Epithelial cell of esophagus (primary cell): ENCODE measurements at regions not wholly inside any gene's neighbourhood (a gene's known extent, or its start where the extent isn't known, plus 50 kb on each side); places are given as distances from the start of the nearest gene placed in this dataset.
"Not testable (repeated sequence)": the region's sequence is repeated elsewhere in the genome, so short reads cannot be mapped to it uniquely, and the experiment has no call there.

Source experiments
- DNase-seq: peaks from one replicate; pipeline ENCODE4 v3.0.0; 2010; ENCODE audit warnings: low read depth
- H3K4me3 ChIP-seq: 2 replicates; pipeline ENCODE4 v1.5.1; 2011; ENCODE audit warnings: mild to moderate bottlenecking, low read length, control low read depth
- TF ChIP-seq, protein P1 (sequence below): IDR thresholded peaks from 2 replicates; pipeline ENCODE4 v1.5.1; 2011; ENCODE audit warnings: low read depth, mild to moderate bottlenecking, low read length, control low read depth, inconsistent platforms; ENCODE audit not compliant: insufficient read depth; ENCODE audit errors: missing control alignments

DNA sequence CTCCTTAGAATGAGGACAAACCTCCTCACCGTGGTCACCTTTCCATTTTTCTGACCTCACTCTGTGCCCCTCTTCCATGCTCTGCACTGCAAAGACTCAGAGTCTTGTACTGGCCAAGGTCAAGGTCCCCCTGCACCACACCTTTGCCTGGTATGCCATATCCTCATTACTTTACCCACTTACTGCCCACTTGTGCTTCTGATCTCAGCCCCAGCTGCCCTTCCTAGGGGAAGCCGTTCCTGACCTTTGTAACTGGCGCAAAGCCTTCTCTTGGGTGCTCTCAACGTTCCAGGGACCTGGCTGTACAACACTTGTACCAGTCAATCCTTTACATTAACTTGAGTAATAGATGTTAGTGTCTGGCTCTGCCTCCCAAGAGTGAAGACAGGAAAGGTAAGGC, 256.0 kb downstream of the SV2B start:
- H3K4me3 ChIP-seq: no peak overlapping the region
- TF ChIP-seq, protein P1, sequence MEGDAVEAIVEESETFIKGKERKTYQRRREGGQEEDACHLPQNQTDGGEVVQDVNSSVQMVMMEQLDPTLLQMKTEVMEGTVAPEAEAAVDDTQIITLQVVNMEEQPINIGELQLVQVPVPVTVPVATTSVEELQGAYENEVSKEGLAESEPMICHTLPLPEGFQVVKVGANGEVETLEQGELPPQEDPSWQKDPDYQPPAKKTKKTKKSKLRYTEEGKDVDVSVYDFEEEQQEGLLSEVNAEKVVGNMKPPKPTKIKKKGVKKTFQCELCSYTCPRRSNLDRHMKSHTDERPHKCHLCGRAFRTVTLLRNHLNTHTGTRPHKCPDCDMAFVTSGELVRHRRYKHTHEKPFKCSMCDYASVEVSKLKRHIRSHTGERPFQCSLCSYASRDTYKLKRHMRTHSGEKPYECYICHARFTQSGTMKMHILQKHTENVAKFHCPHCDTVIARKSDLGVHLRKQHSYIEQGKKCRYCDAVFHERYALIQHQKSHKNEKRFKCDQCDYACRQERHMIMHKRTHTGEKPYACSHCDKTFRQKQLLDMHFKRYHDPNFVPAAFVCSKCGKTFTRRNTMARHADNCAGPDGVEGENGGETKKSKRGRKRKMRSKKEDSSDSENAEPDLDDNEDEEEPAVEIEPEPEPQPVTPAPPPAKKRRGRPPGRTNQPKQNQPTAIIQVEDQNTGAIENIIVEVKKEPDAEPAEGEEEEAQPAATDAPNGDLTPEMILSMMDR: no peak
- no peak for DNase-seq

DNA sequence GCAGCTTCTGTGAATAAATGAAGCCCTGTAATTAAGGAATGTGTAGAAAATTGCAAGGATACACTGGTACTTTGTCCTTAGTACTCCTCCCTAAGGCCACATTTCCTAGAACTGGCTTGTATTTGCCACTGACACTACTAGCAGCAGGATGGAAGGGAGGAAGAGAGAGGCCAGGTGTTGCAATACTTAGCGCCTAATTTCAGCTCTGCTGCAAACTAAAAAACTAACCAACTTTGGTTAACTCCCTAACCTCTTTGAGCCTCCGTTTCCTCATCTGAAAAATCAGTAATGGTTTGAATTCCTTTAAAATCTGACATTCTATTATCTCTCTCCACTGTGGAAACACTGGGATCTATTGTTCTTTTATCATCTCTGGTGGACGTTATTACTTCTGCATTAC, 257.0 kb downstream of the SV2B start:
- no peak for DNase-seq
- H3K4me3 ChIP-seq: no peak overlapping the region
- TF ChIP-seq, protein P1: no peak

- H3K4me3 ChIP-seq: no peak overlapping the region
- TF ChIP-seq, protein P1: no peak
- no peak for DNase-seq
These were observed 257.4 kb downstream of the SV2B start for GRCh38 chr15:91357486-91357885.

DNA sequence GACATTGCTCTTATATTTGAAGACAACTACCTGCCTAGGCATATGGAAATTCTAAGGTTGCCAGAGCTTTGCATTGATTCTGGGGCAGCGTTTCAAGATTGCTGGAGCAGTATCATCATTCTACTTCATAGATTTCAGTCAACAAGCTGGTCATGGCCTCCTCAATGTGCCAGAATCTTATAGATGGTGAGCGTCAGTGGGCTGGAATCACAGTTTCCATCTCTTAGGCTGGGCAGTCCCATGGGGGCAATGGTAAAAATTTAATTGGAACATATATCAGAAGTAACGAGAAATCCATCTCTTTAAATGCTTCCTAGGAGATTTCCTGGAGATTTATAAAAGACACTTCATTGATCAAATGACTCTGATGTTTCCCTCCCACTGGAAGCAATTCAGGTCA, 258.3 kb downstream of the SV2B start:
- DNase-seq: no peak
- no peak overlapping the region for H3K4me3 ChIP-seq
- TF ChIP-seq, protein P1: no peak

DNA sequence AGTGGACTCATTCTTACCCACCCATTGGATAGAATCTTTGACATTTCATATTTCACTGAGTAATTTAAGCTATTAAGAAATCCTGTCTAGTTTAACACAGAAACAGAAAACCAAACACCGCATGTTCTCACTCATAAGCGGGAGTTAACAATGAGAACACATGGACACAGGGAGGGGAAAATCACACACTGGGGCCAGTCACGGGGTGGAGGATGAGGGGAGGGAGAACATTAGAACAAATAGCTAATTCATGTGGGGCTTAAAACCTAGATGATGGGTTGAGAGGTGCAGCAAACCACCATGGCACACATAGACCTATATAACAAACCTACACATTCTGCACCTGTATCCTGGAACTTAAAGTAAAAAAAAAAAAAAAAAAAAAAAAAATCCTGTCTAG, 261.6 kb downstream of the SV2B start:
- not testable (repeated sequence) for H3K4me3 ChIP-seq, DNase-seq

DNA sequence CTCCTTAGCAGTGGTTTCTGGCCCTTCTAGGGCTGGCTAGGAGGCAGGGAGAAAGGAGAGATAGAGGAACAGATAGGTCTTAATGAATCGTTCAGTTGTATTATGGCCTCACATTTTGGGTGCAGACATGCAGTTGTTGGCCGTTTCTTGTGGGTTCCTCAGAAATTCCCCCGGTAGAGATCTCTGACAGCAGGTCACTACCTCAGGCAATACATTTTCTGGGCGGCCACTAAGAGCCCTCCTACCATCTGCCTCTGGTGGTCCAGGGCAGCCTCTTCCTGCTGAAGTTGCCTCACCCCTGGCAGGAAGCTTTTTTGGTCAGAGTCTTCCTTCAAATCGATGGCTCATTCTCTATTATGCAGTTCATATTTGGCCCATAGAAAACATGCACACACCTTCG, 266.1 kb downstream of the SV2B start:
- H3K4me3 ChIP-seq: no peak overlapping the region
- DNase-seq: no peak
- TF ChIP-seq, protein P1: no peak

DNA sequence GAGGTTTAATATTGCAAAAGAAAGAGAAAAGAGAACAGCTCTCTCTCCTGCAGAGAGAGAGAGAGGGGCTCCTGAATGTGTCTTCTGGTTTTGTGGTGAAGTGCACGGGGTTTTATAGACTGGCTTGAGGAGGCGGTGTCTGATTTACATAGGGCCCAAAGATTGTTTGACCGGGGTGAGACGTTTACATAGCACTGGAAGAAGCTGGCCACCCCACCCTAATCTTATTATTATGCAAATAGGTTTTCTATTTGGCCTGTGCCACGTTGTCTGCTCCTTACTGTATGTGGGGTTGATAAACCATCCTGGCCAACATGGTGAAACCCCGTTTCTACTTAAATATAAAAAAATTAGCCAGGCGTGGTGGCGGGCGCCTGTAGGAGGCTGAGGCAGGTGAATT, 268.6 kb downstream of the SV2B start:
- H3K4me3 ChIP-seq: no peak overlapping the region
- TF ChIP-seq, protein P1: no peak
- no peak for DNase-seq

DNA sequence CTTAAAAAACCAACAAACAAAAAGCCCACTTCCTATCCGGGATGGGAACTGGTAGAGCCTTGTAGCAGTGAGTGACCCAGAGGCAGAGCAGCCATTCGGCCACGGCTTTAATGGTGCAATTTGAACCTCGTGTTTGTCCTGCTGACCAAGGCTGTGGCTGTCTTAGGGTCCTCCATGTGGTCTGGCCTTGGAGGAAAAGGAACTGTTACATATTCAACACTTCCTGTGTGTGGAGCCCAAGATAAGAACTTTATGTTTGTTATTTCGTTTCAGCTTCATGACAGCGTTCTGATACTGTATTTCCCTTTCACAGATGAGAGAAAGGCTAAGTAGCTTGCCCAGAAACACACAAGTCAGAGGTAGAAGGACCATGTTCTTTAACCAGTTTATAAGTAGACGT, 269.8 kb downstream of the SV2B start:
- TF ChIP-seq, protein P1: no peak
- H3K4me3 ChIP-seq: no peak overlapping the region
- no peak for DNase-seq

GRCh38 chr15:91371345-91371744, 271.3 kb downstream of the SV2B start:
- not testable (repeated sequence) for DNase-seq, H3K4me3 ChIP-seq
